ENCODE measurements at regions not wholly inside any gene's neighbourhood (a gene's known extent, or its start where the extent isn't known, plus 50 kb on each side); places are given as distances from the start of the nearest gene placed in this dataset.

GRCh38 chr3:83514130-83514914 is 1444.5 kb upstream of the CADM2 start:
- DNase-seq, result no peak

- DNase-seq, result no peak
These were observed 1443.7 kb upstream of the CADM2 start for GRCh38 chr3:83515123-83515522.

- peak; percentile 15 for DNase-seq
These were observed 1435.2 kb upstream of the CADM2 start for GRCh38 chr3:83523470-83524073.

- no peak for DNase-seq
These were observed 1433.9 kb upstream of the CADM2 start for GRCh38 chr3:83524901-83525300.

- DNase-seq, result no peak
These were observed 1399.7 kb upstream of the CADM2 start for GRCh38 chr3:83559082-83559481.

GRCh38 chr3:83567935-83568334 is 1390.9 kb upstream of the CADM2 start:
- peak; percentile 28 for DNase-seq

GRCh38 chr3:83581546-83581945 is 1377.2 kb upstream of the CADM2 start:
- no peak for DNase-seq

- DNase-seq, result no peak
These were observed 1357.1 kb upstream of the CADM2 start for GRCh38 chr3:83601704-83602103.

GRCh38 chr3:83622526-83622925 is 1336.3 kb upstream of the CADM2 start:
- no peak for DNase-seq

- no peak for DNase-seq
These were observed 1333.5 kb upstream of the CADM2 start for GRCh38 chr3:83625261-83625660.

GRCh38 chr3:83628471-83628870 is 1330.3 kb upstream of the CADM2 start:
- no peak for DNase-seq

GRCh38 chr3:83632526-83632925 is 1326.3 kb upstream of the CADM2 start:
- no peak for DNase-seq

GRCh38 chr3:83633758-83634157 is 1325.0 kb upstream of the CADM2 start:
- no peak for DNase-seq

- no peak for DNase-seq
These were observed 1309.1 kb upstream of the CADM2 start for GRCh38 chr3:83649692-83650091.

- no peak for DNase-seq
These were observed 1303.7 kb upstream of the CADM2 start for GRCh38 chr3:83655083-83655482.

GRCh38 chr3:83662381-83662960 is 1296.3 kb upstream of the CADM2 start:
- DNase-seq, result no peak

- no peak for DNase-seq
These were observed 1288.4 kb upstream of the CADM2 start for GRCh38 chr3:83670416-83670815.

GRCh38 chr3:83683937-83684598 is 1274.7 kb upstream of the CADM2 start:
- DNase-seq, result no peak

- no peak for DNase-seq
These were observed 1252.1 kb upstream of the CADM2 start for GRCh38 chr3:83706669-83707068.

GRCh38 chr3:83715307-83715706 is 1243.5 kb upstream of the CADM2 start:
- no peak for DNase-seq

- no peak for DNase-seq
These were observed 1229.2 kb upstream of the CADM2 start for GRCh38 chr3:83729576-83729975.

- no peak for DNase-seq
These were observed 1224.1 kb upstream of the CADM2 start for GRCh38 chr3:83734656-83735055.

- no peak for DNase-seq
These were observed 1220.6 kb upstream of the CADM2 start for GRCh38 chr3:83738202-83738601.

GRCh38 chr3:83740504-83740903 is 1218.3 kb upstream of the CADM2 start:
- no peak for DNase-seq

Data from NCI-H1105 treated with DMSO at 0.1 percent for 48 hours (cell line).